ENCODE measurements at regions not wholly inside any gene's neighbourhood (a gene's known extent, or its start where the extent isn't known, plus 50 kb on each side); places are given as distances from the start of the nearest gene placed in this dataset.

DNA sequence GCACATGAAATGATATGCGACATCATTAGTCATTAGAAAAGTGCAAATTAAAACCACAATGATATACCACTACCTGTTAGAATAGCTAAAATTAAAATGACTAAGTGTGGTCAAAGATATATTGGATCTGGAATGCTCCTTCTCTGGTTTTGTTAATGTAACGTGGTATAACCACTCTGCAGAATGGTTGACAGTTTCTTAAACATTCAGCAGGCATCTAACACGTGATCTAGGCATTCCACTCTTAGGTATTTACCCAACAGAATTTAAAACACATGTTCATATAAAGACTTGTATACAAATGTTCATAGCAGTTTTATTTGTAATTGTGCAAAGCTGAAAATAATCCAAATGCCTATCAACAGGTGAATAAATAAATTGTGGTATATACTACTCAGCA, 165.0 kb upstream of the PLXNA2 start:
- Histone ChIP-seq H3F3A (ENCODE audit: insufficient read depth, low read length, poor library complexity, severe bottlenecking) (no peaks in the 10 kb centered on the region), H4K20me1 (ENCODE audit: insufficient read depth) (no peaks in the 10 kb centered on the region), H3K27ac (ENCODE audit: low read length) (no peak overlapping the region), H3K36me3 (ENCODE audit: insufficient read depth, low read length) (no peaks in the 10 kb centered on the region), H3K9ac (ENCODE audit: low read length) (no peak overlapping the region), H3K27me3 (ENCODE audit: insufficient read depth, low read depth, low read length) (no peaks in the 10 kb centered on the region), H3K9me3 (ENCODE audit: low read length) (no peaks in the 10 kb centered on the region), H3K9me2 (ENCODE audit: insufficient read depth, low read length) (no peaks in the 10 kb centered on the region), H3K4me2 (ENCODE audit: low read length) (no peak overlapping the region), H3K79me2 (replicated peaks; ENCODE audit: insufficient read depth, low read length) (no peaks in the 10 kb centered on the region), H2AFZ (ENCODE audit: low read depth, low read length) (no peak overlapping the region), H3K4me3 (ENCODE audit: low read length) (no peak overlapping the region)
- TF ChIP-seq, protein P1, sequence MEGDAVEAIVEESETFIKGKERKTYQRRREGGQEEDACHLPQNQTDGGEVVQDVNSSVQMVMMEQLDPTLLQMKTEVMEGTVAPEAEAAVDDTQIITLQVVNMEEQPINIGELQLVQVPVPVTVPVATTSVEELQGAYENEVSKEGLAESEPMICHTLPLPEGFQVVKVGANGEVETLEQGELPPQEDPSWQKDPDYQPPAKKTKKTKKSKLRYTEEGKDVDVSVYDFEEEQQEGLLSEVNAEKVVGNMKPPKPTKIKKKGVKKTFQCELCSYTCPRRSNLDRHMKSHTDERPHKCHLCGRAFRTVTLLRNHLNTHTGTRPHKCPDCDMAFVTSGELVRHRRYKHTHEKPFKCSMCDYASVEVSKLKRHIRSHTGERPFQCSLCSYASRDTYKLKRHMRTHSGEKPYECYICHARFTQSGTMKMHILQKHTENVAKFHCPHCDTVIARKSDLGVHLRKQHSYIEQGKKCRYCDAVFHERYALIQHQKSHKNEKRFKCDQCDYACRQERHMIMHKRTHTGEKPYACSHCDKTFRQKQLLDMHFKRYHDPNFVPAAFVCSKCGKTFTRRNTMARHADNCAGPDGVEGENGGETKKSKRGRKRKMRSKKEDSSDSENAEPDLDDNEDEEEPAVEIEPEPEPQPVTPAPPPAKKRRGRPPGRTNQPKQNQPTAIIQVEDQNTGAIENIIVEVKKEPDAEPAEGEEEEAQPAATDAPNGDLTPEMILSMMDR (IDR thresholded peaks at IDR 0.05; ENCODE audit: poor library complexity, severe bottlenecking): no peak
- TF ChIP-seq MXI1 (conservative IDR thresholded peaks at IDR 0.05; ENCODE audit: poor library complexity, severe bottlenecking): no peak
- TF ChIP-seq, protein P2, sequence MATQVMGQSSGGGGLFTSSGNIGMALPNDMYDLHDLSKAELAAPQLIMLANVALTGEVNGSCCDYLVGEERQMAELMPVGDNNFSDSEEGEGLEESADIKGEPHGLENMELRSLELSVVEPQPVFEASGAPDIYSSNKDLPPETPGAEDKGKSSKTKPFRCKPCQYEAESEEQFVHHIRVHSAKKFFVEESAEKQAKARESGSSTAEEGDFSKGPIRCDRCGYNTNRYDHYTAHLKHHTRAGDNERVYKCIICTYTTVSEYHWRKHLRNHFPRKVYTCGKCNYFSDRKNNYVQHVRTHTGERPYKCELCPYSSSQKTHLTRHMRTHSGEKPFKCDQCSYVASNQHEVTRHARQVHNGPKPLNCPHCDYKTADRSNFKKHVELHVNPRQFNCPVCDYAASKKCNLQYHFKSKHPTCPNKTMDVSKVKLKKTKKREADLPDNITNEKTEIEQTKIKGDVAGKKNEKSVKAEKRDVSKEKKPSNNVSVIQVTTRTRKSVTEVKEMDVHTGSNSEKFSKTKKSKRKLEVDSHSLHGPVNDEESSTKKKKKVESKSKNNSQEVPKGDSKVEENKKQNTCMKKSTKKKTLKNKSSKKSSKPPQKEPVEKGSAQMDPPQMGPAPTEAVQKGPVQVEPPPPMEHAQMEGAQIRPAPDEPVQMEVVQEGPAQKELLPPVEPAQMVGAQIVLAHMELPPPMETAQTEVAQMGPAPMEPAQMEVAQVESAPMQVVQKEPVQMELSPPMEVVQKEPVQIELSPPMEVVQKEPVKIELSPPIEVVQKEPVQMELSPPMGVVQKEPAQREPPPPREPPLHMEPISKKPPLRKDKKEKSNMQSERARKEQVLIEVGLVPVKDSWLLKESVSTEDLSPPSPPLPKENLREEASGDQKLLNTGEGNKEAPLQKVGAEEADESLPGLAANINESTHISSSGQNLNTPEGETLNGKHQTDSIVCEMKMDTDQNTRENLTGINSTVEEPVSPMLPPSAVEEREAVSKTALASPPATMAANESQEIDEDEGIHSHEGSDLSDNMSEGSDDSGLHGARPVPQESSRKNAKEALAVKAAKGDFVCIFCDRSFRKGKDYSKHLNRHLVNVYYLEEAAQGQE (IDR thresholded peaks at IDR 0.05; ENCODE audit: borderline replicate concordance): no peak
- no peak for TF ChIP-seq SMC3 (conservative IDR thresholded peaks at IDR 0.05; ENCODE audit: poor library complexity)
- no peak for TF ChIP-seq RAD21 (conservative IDR thresholded peaks at IDR 0.05)
- no peak for TF ChIP-seq EP300 (conservative IDR thresholded peaks at IDR 0.05; ENCODE audit: poor library complexity, severe bottlenecking)
- no peak for TF ChIP-seq EZH2 (IDR thresholded peaks at IDR 0.05; ENCODE audit: borderline replicate concordance, insufficient read depth, low read length, poor library complexity, severe bottlenecking)
- no peak for TF ChIP-seq TAF1 (IDR thresholded peaks at IDR 0.05; ENCODE audit: low read depth)
- TF ChIP-seq POLR2AphosphoS5 (IDR thresholded peaks at IDR 0.05): no peak

DNA sequence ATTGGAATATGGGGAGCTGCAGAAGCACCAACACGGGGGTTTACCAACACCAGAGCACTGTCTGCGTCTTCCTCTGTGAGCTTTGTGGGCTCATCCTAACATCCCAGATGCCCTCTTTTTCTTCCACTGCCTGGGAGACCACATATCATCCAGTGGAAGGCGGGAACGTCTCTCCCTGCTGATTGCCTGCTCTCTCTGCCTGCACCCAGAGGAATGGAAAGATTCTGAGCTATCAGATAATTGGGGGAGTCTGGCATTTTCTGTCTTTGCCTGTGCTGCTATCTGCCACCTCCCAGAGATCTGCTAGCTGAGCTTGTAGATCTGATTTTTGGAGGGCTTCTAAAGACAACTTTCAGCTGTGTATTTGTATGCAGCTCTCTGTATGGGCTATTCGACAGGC, 166.2 kb upstream of the PLXNA2 start:
- H3K27me3 ChIP-seq (ENCODE audit: insufficient read depth, low read depth, low read length): no peaks in the 10 kb centered on the region
- no peak overlapping the region for H3K27ac ChIP-seq (ENCODE audit: low read length)
- H3K36me3 ChIP-seq (ENCODE audit: insufficient read depth, low read length): no peaks in the 10 kb centered on the region
- H3F3A ChIP-seq (ENCODE audit: insufficient read depth, low read length, poor library complexity, severe bottlenecking): no peaks in the 10 kb centered on the region
- no peaks in the 10 kb centered on the region for H3K9me2 ChIP-seq (ENCODE audit: insufficient read depth, low read length)
- no peak overlapping the region for H3K4me3 ChIP-seq (ENCODE audit: low read length)
- no peaks in the 10 kb centered on the region for H4K20me1 ChIP-seq (ENCODE audit: insufficient read depth)
- no peaks in the 10 kb centered on the region for H3K79me2 ChIP-seq (replicated peaks; ENCODE audit: insufficient read depth, low read length)
- no peak overlapping the region for H3K4me2 ChIP-seq (ENCODE audit: low read length)
- H3K9me3 ChIP-seq (ENCODE audit: low read length): no peaks in the 10 kb centered on the region
- TF ChIP-seq POLR2AphosphoS5 (IDR thresholded peaks at IDR 0.05): no peak
- no peak for TF ChIP-seq TAF1 (IDR thresholded peaks at IDR 0.05; ENCODE audit: low read depth)
- no peak for TF ChIP-seq MXI1 (conservative IDR thresholded peaks at IDR 0.05; ENCODE audit: poor library complexity, severe bottlenecking)
- TF ChIP-seq RAD21 (conservative IDR thresholded peaks at IDR 0.05): no peak
- no peak for TF ChIP-seq EZH2 (IDR thresholded peaks at IDR 0.05; ENCODE audit: borderline replicate concordance, insufficient read depth, low read length, poor library complexity, severe bottlenecking)
- no peak for TF ChIP-seq SMC3 (conservative IDR thresholded peaks at IDR 0.05; ENCODE audit: poor library complexity)
- TF ChIP-seq, protein P1 (IDR thresholded peaks at IDR 0.05; ENCODE audit: poor library complexity, severe bottlenecking): no peak
- TF ChIP-seq, protein P2 (IDR thresholded peaks at IDR 0.05; ENCODE audit: borderline replicate concordance): no peak
- no peak for TF ChIP-seq EP300 (conservative IDR thresholded peaks at IDR 0.05; ENCODE audit: poor library complexity, severe bottlenecking)
- H3K9ac ChIP-seq (ENCODE audit: low read length): no peak overlapping the region
- no peak overlapping the region for H2AFZ ChIP-seq (ENCODE audit: low read depth, low read length)
